ENCODE measurements at regions not wholly inside any gene's neighbourhood (a gene's known extent, or its start where the extent isn't known, plus 50 kb on each side); places are given as distances from the start of the nearest gene placed in this dataset.

DNA sequence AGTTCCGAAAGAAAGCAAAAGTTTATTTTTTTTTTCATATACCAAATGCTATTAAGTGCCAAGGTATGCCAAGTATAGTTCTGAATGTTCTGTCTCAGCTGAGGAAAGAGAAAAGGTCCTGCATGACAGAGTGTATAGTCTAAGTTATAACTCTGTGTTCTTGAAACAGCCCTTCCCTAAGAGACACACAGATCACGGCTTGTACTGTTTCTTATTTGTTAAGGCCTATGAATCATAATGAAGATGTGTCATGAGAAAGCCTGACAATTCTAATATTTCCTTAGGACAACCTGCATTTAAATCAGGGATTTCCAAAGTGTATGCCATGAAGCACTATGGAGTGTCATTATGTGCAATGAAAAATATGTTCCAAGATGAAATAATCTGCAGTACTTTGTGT lies 538.7 kb upstream of the CDH4 start (continued):
- TF ChIP-seq CSRNP3 (CRISPR knock-in tag; IDR thresholded peaks at IDR 0.05) (no peak), ZC3H10 (CRISPR knock-in tag; IDR thresholded peaks at IDR 0.05) (no peak), ZFP30 (CRISPR knock-in tag; IDR thresholded peaks at IDR 0.05) (no peak), ESRRG (CRISPR knock-in tag; IDR thresholded peaks at IDR 0.05) (no peak), SNAI2 (CRISPR knock-in tag; IDR thresholded peaks at IDR 0.05) (no peak)

DNA sequence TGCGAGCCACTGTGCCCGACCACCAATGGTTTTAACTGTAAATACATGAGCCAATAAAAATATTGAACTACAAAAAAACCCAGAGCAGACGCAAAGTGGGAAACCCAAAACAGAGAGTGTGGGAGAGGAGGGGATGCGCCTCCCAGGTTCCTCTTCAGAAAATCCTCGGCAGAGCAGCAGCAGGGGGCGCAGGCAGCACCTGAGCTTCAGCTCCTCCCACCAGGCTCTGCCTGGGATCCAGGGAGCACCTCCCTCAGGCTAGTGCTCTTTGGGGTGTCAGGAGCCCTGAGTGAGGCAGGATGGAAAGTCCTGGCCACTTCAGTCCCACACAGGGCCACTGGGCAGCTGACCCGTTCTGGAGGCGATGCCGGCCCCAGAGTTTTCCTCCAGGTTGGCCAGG lies 536.9 kb upstream of the CDH4 start:
- no peak for ATAC-seq

GRCh38 chr20:60718743-60719480 lies 533.1 kb upstream of the CDH4 start:
- TF ChIP-seq, protein P1, sequence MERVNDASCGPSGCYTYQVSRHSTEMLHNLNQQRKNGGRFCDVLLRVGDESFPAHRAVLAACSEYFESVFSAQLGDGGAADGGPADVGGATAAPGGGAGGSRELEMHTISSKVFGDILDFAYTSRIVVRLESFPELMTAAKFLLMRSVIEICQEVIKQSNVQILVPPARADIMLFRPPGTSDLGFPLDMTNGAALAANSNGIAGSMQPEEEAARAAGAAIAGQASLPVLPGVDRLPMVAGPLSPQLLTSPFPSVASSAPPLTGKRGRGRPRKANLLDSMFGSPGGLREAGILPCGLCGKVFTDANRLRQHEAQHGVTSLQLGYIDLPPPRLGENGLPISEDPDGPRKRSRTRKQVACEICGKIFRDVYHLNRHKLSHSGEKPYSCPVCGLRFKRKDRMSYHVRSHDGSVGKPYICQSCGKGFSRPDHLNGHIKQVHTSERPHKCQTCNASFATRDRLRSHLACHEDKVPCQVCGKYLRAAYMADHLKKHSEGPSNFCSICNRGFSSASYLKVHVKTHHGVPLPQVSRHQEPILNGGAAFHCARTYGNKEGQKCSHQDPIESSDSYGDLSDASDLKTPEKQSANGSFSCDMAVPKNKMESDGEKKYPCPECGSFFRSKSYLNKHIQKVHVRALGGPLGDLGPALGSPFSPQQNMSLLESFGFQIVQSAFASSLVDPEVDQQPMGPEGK (CRISPR knock-in tag; IDR thresholded peaks at IDR 0.05; ENCODE audit: borderline replicate concordance) = no peak
- TF ChIP-seq ZFP30 (CRISPR knock-in tag; IDR thresholded peaks at IDR 0.05) (no peak), ARNTL (CRISPR knock-in tag; IDR thresholded peaks at IDR 0.05; ENCODE audit: borderline replicate concordance, low read depth) (no peak), ZNF565 (CRISPR knock-in tag; conservative IDR thresholded peaks at IDR 0.05; ENCODE audit: low read depth) (no peak), PPARA (CRISPR knock-in tag; IDR thresholded peaks at IDR 0.05; ENCODE audit: borderline replicate concordance) (no peak)
- no peak for ATAC-seq

More for the DNA sequence above, 536.9 kb upstream of the CDH4 start:
- no peak for TF ChIP-seq BACH2 (CRISPR knock-in tag; IDR thresholded peaks at IDR 0.05; ENCODE audit: borderline replicate concordance)
- no peak for TF ChIP-seq CSRNP3 (CRISPR knock-in tag; IDR thresholded peaks at IDR 0.05)
- TF ChIP-seq TSHZ2 (CRISPR knock-in tag; IDR thresholded peaks at IDR 0.05) = no peak
- TF ChIP-seq TCF4 (CRISPR knock-in tag; IDR thresholded peaks at IDR 0.05; ENCODE audit: borderline replicate concordance) = no peak
- TF ChIP-seq GLIS3 (CRISPR knock-in tag; IDR thresholded peaks at IDR 0.05) = no peak
- no peak for TF ChIP-seq ISL1 (CRISPR knock-in tag; IDR thresholded peaks at IDR 0.05)
- no peak for TF ChIP-seq RARB (CRISPR knock-in tag; IDR thresholded peaks at IDR 0.05)
- no peak for TF ChIP-seq ESRRG (CRISPR knock-in tag; IDR thresholded peaks at IDR 0.05)
- no peak for TF ChIP-seq ARNTL (CRISPR knock-in tag; IDR thresholded peaks at IDR 0.05; ENCODE audit: borderline replicate concordance, low read depth)
- TF ChIP-seq ZNF8 (CRISPR knock-in tag; IDR thresholded peaks at IDR 0.05) = no peak
- no peak for TF ChIP-seq OSR1 (CRISPR knock-in tag; IDR thresholded peaks at IDR 0.05)
- TF ChIP-seq ZNF565 (CRISPR knock-in tag; conservative IDR thresholded peaks at IDR 0.05; ENCODE audit: low read depth) = no peak
- no peak for TF ChIP-seq CSDC2 (CRISPR knock-in tag; IDR thresholded peaks at IDR 0.05)
- no peak for TF ChIP-seq SNAI2 (CRISPR knock-in tag; IDR thresholded peaks at IDR 0.05)
- TF ChIP-seq, protein P1 (CRISPR knock-in tag; IDR thresholded peaks at IDR 0.05; ENCODE audit: borderline replicate concordance) = no peak
- no peak for TF ChIP-seq TOX (CRISPR knock-in tag; IDR thresholded peaks at IDR 0.05; ENCODE audit: borderline replicate concordance)
